HTR-8/SVneo (cell line): ENCODE measurements at regions not wholly inside any gene's neighbourhood (a gene's known extent, or its start where the extent isn't known, plus 50 kb on each side); places are given as distances from the start of the nearest gene placed in this dataset.
"Not testable (repeated sequence)": the region's sequence is repeated elsewhere in the genome, so short reads cannot be mapped to it uniquely, and the experiment has no call there.

Experiments used
- DNase-seq: peaks from one replicate; pipeline ENCODE4 v3.0.0; 2011; ENCODE audit warnings: low spot score, mixed read lengths; ENCODE audit not compliant: insufficient read length
- FAIRE-seq: peaks from 2 replicates; lab custom pipeline; 2011; peaks lifted over from hg19 to GRCh38; lab: Jason Lieb, UNC

- peak; percentile 38 for DNase-seq
These were observed 113.5 kb upstream of the PHACTR1 start for GRCh38 chr6:12602951-12603672.

GRCh38 chr6:12603673-12604049, 112.9 kb upstream of the PHACTR1 start:
- no peak for DNase-seq
- no peak for FAIRE-seq

More at GRCh38 chr6:12602951-12603672, 113.5 kb upstream of the PHACTR1 start:
- FAIRE-seq, result no peak

- DNase-seq (peak; percentile 47), FAIRE-seq (peak; percentile 77)
These were observed 110.7 kb upstream of the PHACTR1 start for GRCh38 chr6:12605888-12606345.

- FAIRE-seq (no peak), DNase-seq (no peak)
These were observed 110.0 kb upstream of the PHACTR1 start for GRCh38 chr6:12606616-12607015.

- DNase-seq, result peak; percentile 34
- peak; percentile 9 for FAIRE-seq
These were observed 108.3 kb upstream of the PHACTR1 start for GRCh38 chr6:12608016-12608860.

- DNase-seq (no peak), FAIRE-seq (no peak)
These were observed 107.7 kb upstream of the PHACTR1 start for GRCh38 chr6:12608874-12609273.

- no peak for DNase-seq
These were observed 106.8 kb upstream of the PHACTR1 start for GRCh38 chr6:12609751-12610150.

GRCh38 chr6:12610862-12611261, 105.7 kb upstream of the PHACTR1 start:
- DNase-seq (no peak), FAIRE-seq (no peak)

More at GRCh38 chr6:12609751-12610150, 106.8 kb upstream of the PHACTR1 start:
- FAIRE-seq, result no peak

GRCh38 chr6:12613811-12614210, 102.8 kb upstream of the PHACTR1 start:
- FAIRE-seq (no peak), DNase-seq (no peak)

GRCh38 chr6:12614456-12614855, 102.1 kb upstream of the PHACTR1 start:
- peak; percentile 49 for FAIRE-seq
- DNase-seq, result no peak

- no peak for FAIRE-seq
These were observed 98.3 kb upstream of the PHACTR1 start for GRCh38 chr6:12618296-12618695.

GRCh38 chr6:12621754-12622153, 94.8 kb upstream of the PHACTR1 start:
- DNase-seq, result no peak

More at GRCh38 chr6:12618296-12618695, 98.3 kb upstream of the PHACTR1 start:
- DNase-seq, result no peak

GRCh38 chr6:12622566-12622965, 94.0 kb upstream of the PHACTR1 start:
- FAIRE-seq (no peak), DNase-seq (no peak)

More at GRCh38 chr6:12621754-12622153, 94.8 kb upstream of the PHACTR1 start:
- no peak for FAIRE-seq

- no peak for FAIRE-seq
These were observed 92.3 kb upstream of the PHACTR1 start for GRCh38 chr6:12624142-12624837.

GRCh38 chr6:12627053-12627452, 89.5 kb upstream of the PHACTR1 start:
- FAIRE-seq, result no peak
- DNase-seq, result no peak

More at GRCh38 chr6:12624142-12624837, 92.3 kb upstream of the PHACTR1 start:
- no peak for DNase-seq

GRCh38 chr6:12628327-12628726, 88.2 kb upstream of the PHACTR1 start:
- DNase-seq (no peak), FAIRE-seq (no peak)

GRCh38 chr6:12633746-12634145, 82.8 kb upstream of the PHACTR1 start:
- DNase-seq, FAIRE-seq: not testable (repeated sequence)

- DNase-seq (no peak), FAIRE-seq (no peak)
These were observed 81.2 kb upstream of the PHACTR1 start for GRCh38 chr6:12635375-12635774.

- no peak for FAIRE-seq
- DNase-seq, result no peak
These were observed 80.8 kb upstream of the PHACTR1 start for GRCh38 chr6:12635813-12636212.

GRCh38 chr6:12636336-12636735, 80.2 kb upstream of the PHACTR1 start:
- DNase-seq, result no peak
- no peak for FAIRE-seq
